A549 (cell line): ENCODE measurements at regions not wholly inside any gene's neighbourhood (a gene's known extent, or its start where the extent isn't known, plus 50 kb on each side); places are given as distances from the start of the nearest gene placed in this dataset.

ENCODE experiments used
- ATAC-seq, 2 experiments: fragments of 200-7000 bp in 1 of 2; fragments of >200 bp in 1 of 2; cut with Nextera tagmentation in 1 of 2; cut with Tn5 transposase in 1 of 2; 3 replicates each; pipeline versions ENCODE4 v1.8.0 to v1.9.1; 2018 to 2020; ENCODE audit warnings: mild to moderate bottlenecking in 1 of 2, moderate library complexity in 1 of 2
- CTCF ChIA-PET: fragments of 300-600 bp; sonication (Branson Sonifier 250); formaldehyde crosslinking; extraction: SDS; loops from one replicate; lab custom pipeline; 2021; ENCODE audit warnings: antibody characterized with exemption, inconsistent platforms; lab: Yijun Ruan, JAX
- POLR2A ChIA-PET: fragments of 350-600 bp; formaldehyde crosslinking; extraction: SDS; loops from one replicate; lab custom pipeline; 2021; ENCODE audit warnings: antibody characterized with exemption, inconsistent platforms; lab: Yijun Ruan, JAX
- DNase-seq, 2 experiments: peaks; one replicate each; pipeline versions ENCODE4 v3.0.0 to v3.0.0-alpha.2; 2011 to 2016; ENCODE audit warnings: low read depth in 1 of 2, low spot score in 1 of 2
- FAIRE-seq: peaks from 2 replicates; lab custom pipeline; 2011; peaks lifted over from hg19 to GRCh38; lab: Jason Lieb, UNC
- H3K27ac ChIP-seq, 2 experiments: fragments of >200 bp; sonication (Bioruptor Twin); formaldehyde crosslinking; 3 replicates each; pipeline ENCODE4 v1.5.1; 2016 to 2017
- H3K4me1 ChIP-seq: fragments of >200 bp; sonication (Bioruptor Twin); formaldehyde crosslinking; 3 replicates; pipeline ENCODE4 v1.6.1; 2016
- H3K4me2 ChIP-seq: fragments of >200 bp; sonication (Bioruptor Twin); formaldehyde crosslinking; 3 replicates; pipeline ENCODE4 v1.6.1; 2016
- H3K4me3 ChIP-seq: fragments of >200 bp; sonication (Bioruptor Twin); formaldehyde crosslinking; 3 replicates; pipeline ENCODE4 v1.5.1; 2016
- H3K9me3 ChIP-seq: fragments of >200 bp; sonication (Bioruptor Twin); formaldehyde crosslinking; 3 replicates; pipeline ENCODE4 v1.6.1; 2016
- ATOH8 ChIP-seq: fragments of 250-450 bp; sonication (Bioruptor Pico); IDR thresholded peaks from 2 replicates; pipeline ENCODE4 v1.5.0; 2020; ENCODE audit warnings: low read depth, mild to moderate bottlenecking, moderate library complexity
- BHLHE40 ChIP-seq: IDR thresholded peaks from 2 replicates; pipeline ENCODE4 v1.6.1; 2012; ENCODE audit warnings: low read depth, low read length, inconsistent platforms
- CBX2 ChIP-seq: fragments of 200-600 bp; sonication (generic); IDR thresholded peaks from 2 replicates; pipeline ENCODE4 v1.6.1; 2016; ENCODE audit warnings: low read depth, mild to moderate bottlenecking, borderline replicate concordance
- CBX8 ChIP-seq: fragments of 200-600 bp; sonication (generic); IDR thresholded peaks from 2 replicates; pipeline ENCODE4 v1.6.1; 2016
- CEBPB ChIP-seq, 2 experiments: fragments of >200 bp in 1 of 2; sonication (Bioruptor Twin) in 1 of 2; formaldehyde crosslinking in 1 of 2; IDR thresholded peaks; 2 replicates each; pipeline ENCODE4 v1.6.1; 2012 to 2016
- CHD2 ChIP-seq: fragments of 150-350 bp; IDR thresholded peaks from 2 replicates; pipeline ENCODE4 v1.6.1; 2014; ENCODE audit warnings: low read length; ENCODE audit not compliant: partially characterized antibody
- CHD4 ChIP-seq: fragments of 200-600 bp; sonication (generic); IDR thresholded peaks from 2 replicates; pipeline ENCODE4 v1.6.1; 2016; ENCODE audit warnings: antibody characterized with exemption, mild to moderate bottlenecking, borderline replicate concordance
- E2F6 ChIP-seq: IDR thresholded peaks from 2 replicates; pipeline ENCODE4 v1.6.1; 2012; ENCODE audit warnings: low read depth, borderline replicate concordance
- EHF ChIP-seq: fragments of 250-450 bp; sonication (Bioruptor Pico); IDR thresholded peaks from 2 replicates; pipeline ENCODE4 v1.5.0; 2020; ENCODE audit warnings: mild to moderate bottlenecking
- EHMT2 ChIP-seq: fragments of 200-600 bp; sonication (generic); IDR thresholded peaks from 2 replicates; pipeline ENCODE4 v1.6.1; 2016; ENCODE audit warnings: antibody characterized with exemption, low read depth, mild to moderate bottlenecking, moderate library complexity
- EP300 ChIP-seq, 2 experiments: fragments of >200 bp; sonication (Bioruptor Twin); formaldehyde crosslinking; IDR thresholded peaks; 2 replicates in 1 of 2; 3 replicates in 1 of 2; pipeline ENCODE4 v1.6.1; 2016 to 2017
- FOSB ChIP-seq: fragments of 250-450 bp; sonication (Bioruptor Pico); IDR thresholded peaks from 2 replicates; pipeline ENCODE4 v1.5.0; 2020; ENCODE audit warnings: mild to moderate bottlenecking, moderate library complexity
- HDAC2 ChIP-seq: fragments of 200-600 bp; sonication (generic); IDR thresholded peaks from 2 replicates; pipeline ENCODE4 v1.6.1; 2016
- HOXB5 ChIP-seq: fragments of 250-450 bp; sonication (Bioruptor Pico); IDR thresholded peaks from 2 replicates; pipeline ENCODE4 v1.5.0; 2020; ENCODE audit warnings: mild to moderate bottlenecking, moderate library complexity
- JUN ChIP-seq, 2 experiments: fragments of >200 bp; sonication (Bioruptor Twin); formaldehyde crosslinking; IDR thresholded peaks; 2 replicates in 1 of 2; 3 replicates in 1 of 2; pipeline ENCODE4 v1.6.1; 2016 to 2017
- JUNB ChIP-seq: fragments of >200 bp; sonication (Bioruptor Twin); formaldehyde crosslinking; IDR thresholded peaks from 2 replicates; pipeline ENCODE4 v1.6.1; 2016
- MAX ChIP-seq: IDR thresholded peaks from 2 replicates; pipeline ENCODE4 v1.6.1; 2012
- MAZ ChIP-seq: fragments of 150-350 bp; IDR thresholded peaks from 2 replicates; pipeline ENCODE4 v1.6.1; 2014; ENCODE audit warnings: antibody characterized with exemption, low read depth, low read length, borderline replicate concordance
- MYC ChIP-seq: IDR thresholded peaks from 2 replicates; pipeline ENCODE4 v1.6.1; 2012; ENCODE audit warnings: mild to moderate bottlenecking, inconsistent platforms, low read length, improper control_type of control experiment, borderline replicate concordance
- NFE2L2 ChIP-seq: fragments of 150-350 bp; conservative IDR thresholded peaks from 2 replicates; pipeline ENCODE4 v1.6.1; 2014; ENCODE audit warnings: low read length
- NPAS2 ChIP-seq: fragments of 250-450 bp; sonication (Bioruptor Pico); IDR thresholded peaks from 2 replicates; pipeline ENCODE4 v1.8.0; 2022; ENCODE audit warnings: mild to moderate bottlenecking, moderate library complexity, borderline replicate concordance
- NR3C1 ChIP-seq: fragments of >200 bp; sonication (Bioruptor Twin); formaldehyde crosslinking; IDR thresholded peaks from 3 replicates; pipeline ENCODE4 v1.6.1; 2017
- POLR2AphosphoS2 ChIP-seq: conservative IDR thresholded peaks from 2 replicates; pipeline ENCODE4 v1.6.1; 2012; ENCODE audit warnings: low read length, improper control_type of control experiment, inconsistent platforms
- RCOR1 ChIP-seq: fragments of 150-350 bp; IDR thresholded peaks from 2 replicates; pipeline ENCODE4 v1.6.1; 2014; ENCODE audit warnings: antibody characterized with exemption, low read length, low read depth
- RFX5 ChIP-seq: fragments of 450-650 bp; IDR thresholded peaks from 2 replicates; pipeline ENCODE4 v1.7.1; 2014; ENCODE audit warnings: antibody characterized with exemption, mild to moderate bottlenecking, moderate library complexity
- TFCP2L1 ChIP-seq: fragments of 250-450 bp; sonication (Bioruptor Pico); IDR thresholded peaks from 2 replicates; pipeline ENCODE4 v1.5.0; 2021; ENCODE audit warnings: mild to moderate bottlenecking
- TP53 ChIP-seq: fragments of 250-450 bp; sonication (Bioruptor Pico); IDR thresholded peaks from 2 replicates; pipeline ENCODE4 v1.5.0; 2021; ENCODE audit warnings: mild to moderate bottlenecking, moderate library complexity
- USF2 ChIP-seq: fragments of 450-650 bp; IDR thresholded peaks from 2 replicates; pipeline ENCODE4 v1.6.1; 2014; ENCODE audit warnings: antibody characterized with exemption
- ZC3H11A ChIP-seq: fragments of 450-650 bp; IDR thresholded peaks from 2 replicates; pipeline ENCODE4 v1.6.1; 2014; ENCODE audit warnings: antibody characterized with exemption, mild to moderate bottlenecking
- ZFP36 ChIP-seq: fragments of 450-650 bp; IDR thresholded peaks from 2 replicates; pipeline ENCODE4 v1.6.1; 2014; ENCODE audit warnings: borderline replicate concordance; ENCODE audit not compliant: partially characterized antibody
- WGBS: methylation state at CpG from one replicate; pipeline ENCODE4 v1.1.6; 2017; ENCODE audit errors: missing lambda C conversion rate; 5-methylcytosine and 5-hydroxymethylcytosine counted together

- ATAC-seq = no peak
- no peak for FAIRE-seq
- Histone ChIP-seq H3K4me1 (no peaks in the 10 kb centered on the region), H3K27ac (no peak overlapping the region), H3K9me3 (no peaks in the 10 kb centered on the region), H3K4me3 (no peak overlapping the region), H3K4me2 (no peak overlapping the region)
- DNase-seq = no peak
- ChIA-PET POLR2A (no interaction called here), CTCF (no interaction called here)
- no peak for TF ChIP-seq TP53 (CRISPR knock-in tag)
- TF ChIP-seq MYC = no peak
- TF ChIP-seq RFX5 = no peak
- no peak for TF ChIP-seq RCOR1
- TF ChIP-seq ZC3H11A = no peak
- 79% methylated on average over 12 of the region's 16 CpGs for WGBS
Observed at GRCh38 chr1:54461731-54462596, 55.8 kb upstream of the SSBP3 start.

- no peak for FAIRE-seq
- H3K4me1 ChIP-seq = no peaks in the 10 kb centered on the region
- CTCF ChIA-PET = no interaction called here
- no peaks in the 10 kb centered on the region for H3K9me3 ChIP-seq
- H3K27ac ChIP-seq = no peak overlapping the region
- WGBS = 91% methylated on average over 8 of the region's 8 CpGs
- TF ChIP-seq FOSB (CRISPR knock-in tag) = no peak
- TF ChIP-seq TFCP2L1 (CRISPR knock-in tag) = no peak
- TF ChIP-seq JUN (IDR thresholded peaks at IDR 0.05) = no peak
- no peak for TF ChIP-seq NR3C1
- no peak for TF ChIP-seq ATOH8 (CRISPR knock-in tag)
- TF ChIP-seq CBX2 = no peak
- TF ChIP-seq NFE2L2 = no peak
- no peak for TF ChIP-seq EHMT2
- no peak for TF ChIP-seq JUNB
- no peak for TF ChIP-seq CHD4
- no peak for TF ChIP-seq BHLHE40
- TF ChIP-seq EP300 (IDR thresholded peaks at IDR 0.05) = no peak
- no peak for TF ChIP-seq CHD2
- TF ChIP-seq MAX = no peak
- no peak for TF ChIP-seq NPAS2 (CRISPR knock-in tag)
- no peak for TF ChIP-seq POLR2AphosphoS2
- no peak for TF ChIP-seq CEBPB (IDR thresholded peaks at IDR 0.05)
- POLR2A ChIA-PET = no interaction called here
- no peak for ATAC-seq
- H3K4me2 ChIP-seq = no peak overlapping the region
- no peak overlapping the region for H3K4me3 ChIP-seq
- no peak for DNase-seq
Observed at GRCh38 chr1:54460861-54461387, 54.7 kb upstream of the SSBP3 start.

- H3K4me3 ChIP-seq = no peak overlapping the region
- H3K4me1 ChIP-seq = no peaks in the 10 kb centered on the region
- no peaks in the 10 kb centered on the region for H3K9me3 ChIP-seq
- TF ChIP-seq MAZ = no peak
- TF ChIP-seq ZFP36 = no peak
- TF ChIP-seq CBX8 = no peak
- TF ChIP-seq MYC = no peak
- TF ChIP-seq JUNB = no peak
- TF ChIP-seq CEBPB (IDR thresholded peaks at IDR 0.05) = no peak
- no peak for TF ChIP-seq HOXB5 (CRISPR knock-in tag)
- TF ChIP-seq JUN (IDR thresholded peaks at IDR 0.05) = no peak
- no peak for TF ChIP-seq USF2
- TF ChIP-seq EHF (CRISPR knock-in tag) = no peak
- no peak for TF ChIP-seq E2F6
- no peak for TF ChIP-seq BHLHE40
- no peak for TF ChIP-seq HDAC2
- CTCF ChIA-PET = interaction anchor here (0.6 kb wide), 1 partner anchor 44 kb away, joined by 3 read pairs; no protein-coding TSS in a partner anchor
- no peak overlapping the region for H3K27ac ChIP-seq
- H3K4me2 ChIP-seq = no peak overlapping the region
- POLR2A ChIA-PET = no interaction called here
- WGBS = 100% methylated on average over 1 of the region's 2 CpGs
- FAIRE-seq = no peak
- no peak for ATAC-seq
- no peak for DNase-seq
Observed at GRCh38 chr1:54460351-54460750, 54.2 kb upstream of the SSBP3 start.
